GM23338 (cell line): ENCODE measurements at regions not wholly inside any gene's neighbourhood (a gene's known extent, or its start where the extent isn't known, plus 50 kb on each side); places are given as distances from the start of the nearest gene placed in this dataset.

ENCODE experiments used
- ATAC-seq: fragments of 200-7000 bp; cut with Tn5 transposase; 3 replicates; pipeline ENCODE4 v1.9.1; 2020
- DNase-seq: peaks from one replicate; pipeline ENCODE4 v3.0.0-alpha.2; 2015; ENCODE audit warnings: low spot score
- H2AFZ ChIP-seq: fragments of 200-600 bp; sonication (generic); 2 replicates; pipeline ENCODE4 v1.8.0; 2016; ENCODE audit warnings: antibody characterized with exemption, mild to moderate bottlenecking, moderate library complexity
- H3F3A ChIP-seq: fragments of 200-600 bp; sonication (generic); replicated peaks from 2 replicates; pipeline ENCODE4 v1.8.0; 2017; ENCODE audit warnings: antibody characterized with exemption, mixed run types, low read depth
- H3K27ac ChIP-seq: fragments of 200-600 bp; sonication (generic); 2 replicates; pipeline ENCODE4 v1.6.1; 2016; ENCODE audit warnings: low read depth
- H3K27me3 ChIP-seq: fragments of 200-600 bp; sonication (generic); 2 replicates; pipeline ENCODE4 v1.8.0; 2016; ENCODE audit warnings: mild to moderate bottlenecking, mixed run types, moderate library complexity; ENCODE audit not compliant: insufficient read depth
- H3K36me3 ChIP-seq: fragments of 200-600 bp; sonication (generic); 2 replicates; pipeline ENCODE4 v1.8.0; 2016; ENCODE audit warnings: mild to moderate bottlenecking; ENCODE audit not compliant: insufficient read depth
- H3K4me1 ChIP-seq: fragments of 200-600 bp; sonication (generic); 2 replicates; pipeline ENCODE4 v1.8.0; 2016; ENCODE audit warnings: mild to moderate bottlenecking, moderate library complexity; ENCODE audit not compliant: insufficient read depth
- H3K4me2 ChIP-seq: fragments of 200-600 bp; sonication (generic); 2 replicates; pipeline ENCODE4 v1.7.1; 2017; ENCODE audit warnings: mixed run types
- H3K4me3 ChIP-seq: fragments of 200-600 bp; sonication (generic); 2 replicates; pipeline ENCODE4 v1.6.1; 2016; ENCODE audit warnings: mixed run types
- H3K79me2 ChIP-seq: fragments of 200-600 bp; sonication (generic); replicated peaks from 2 replicates; pipeline ENCODE4 v1.8.0; 2017; ENCODE audit warnings: mild to moderate bottlenecking; ENCODE audit not compliant: insufficient read depth
- H3K9me2 ChIP-seq: fragments of 200-600 bp; sonication (generic); 2 replicates; pipeline ENCODE4 v1.8.0; 2017; ENCODE audit not compliant: insufficient read depth
- H4K20me1 ChIP-seq: fragments of 200-600 bp; sonication (generic); replicated peaks from 2 replicates; pipeline ENCODE4 v1.8.0; 2017; ENCODE audit warnings: mild to moderate bottlenecking; ENCODE audit not compliant: insufficient read depth
- H3K27ac Mint-ChIP-seq: 2 replicates; pipeline ENCODE4 v1.8.0; 2020; ENCODE audit warnings: inconsistent platforms, mild to moderate bottlenecking, moderate library complexity, mixed read lengths
- H3K27me3 Mint-ChIP-seq: 3 replicates; pipeline ENCODE4 v1.8.0; 2022; ENCODE audit warnings: low read depth, mild to moderate bottlenecking, moderate library complexity, mixed read lengths, inconsistent platforms; ENCODE audit not compliant: insufficient read depth, poor library complexity
- H3K36me3 Mint-ChIP-seq: 3 replicates; pipeline ENCODE4 v1.8.0; 2021; ENCODE audit warnings: low read depth, mild to moderate bottlenecking, inconsistent platforms, moderate library complexity, mixed read lengths
- H3K4me1 Mint-ChIP-seq: 3 replicates; pipeline ENCODE4 v1.8.0; 2020; ENCODE audit warnings: mild to moderate bottlenecking, inconsistent platforms, mixed read lengths
- H3K4me3 Mint-ChIP-seq: 3 replicates; pipeline ENCODE4 v1.8.0; 2021; ENCODE audit warnings: moderate library complexity, mild to moderate bottlenecking, inconsistent platforms, mixed read lengths
- H3K9me3 Mint-ChIP-seq: 3 replicates; pipeline ENCODE4 v1.8.0; 2020; ENCODE audit warnings: moderate library complexity, mild to moderate bottlenecking, inconsistent platforms, mixed read lengths
- CREB1 ChIP-seq: fragments of 250-450 bp; sonication (Bioruptor Pico); IDR thresholded peaks from 2 replicates; pipeline ENCODE4 v1.5.0; 2020; ENCODE audit warnings: low read depth, mild to moderate bottlenecking, moderate library complexity
- ETS1 ChIP-seq: IDR thresholded peaks from 2 replicates; pipeline ENCODE4 v1.6.1; 2016; ENCODE audit warnings: antibody characterized with exemption
- JUNB ChIP-seq: IDR thresholded peaks from one replicate; pipeline ENCODE4 v1.6.1; 2016; ENCODE audit warnings: antibody characterized with exemption; ENCODE audit not compliant: unreplicated experiment
- NANOG ChIP-seq: IDR thresholded peaks from 2 replicates; pipeline ENCODE4 v1.6.1; 2016; ENCODE audit warnings: antibody characterized with exemption, borderline replicate concordance
- ZNF462 ChIP-seq: fragments of 250-450 bp; sonication (Bioruptor Pico); IDR thresholded peaks from 2 replicates; pipeline ENCODE4 v1.5.0; 2020; ENCODE audit warnings: mild to moderate bottlenecking, moderate library complexity
- TF ChIP-seq, protein P1 (sequence below), 2 experiments: fragments of 200-600 bp in 1 of 2; sonication (generic) in 1 of 2; conservative IDR thresholded peaks; 2 replicates each; pipeline versions ENCODE4 v1.5.1 to v1.6.1; 2016 to 2017; ENCODE audit warnings: antibody characterized with exemption in 2 of 2, low read depth in 2 of 2, mild to moderate bottlenecking in 2 of 2, moderate library complexity in 1 of 2

DNA sequence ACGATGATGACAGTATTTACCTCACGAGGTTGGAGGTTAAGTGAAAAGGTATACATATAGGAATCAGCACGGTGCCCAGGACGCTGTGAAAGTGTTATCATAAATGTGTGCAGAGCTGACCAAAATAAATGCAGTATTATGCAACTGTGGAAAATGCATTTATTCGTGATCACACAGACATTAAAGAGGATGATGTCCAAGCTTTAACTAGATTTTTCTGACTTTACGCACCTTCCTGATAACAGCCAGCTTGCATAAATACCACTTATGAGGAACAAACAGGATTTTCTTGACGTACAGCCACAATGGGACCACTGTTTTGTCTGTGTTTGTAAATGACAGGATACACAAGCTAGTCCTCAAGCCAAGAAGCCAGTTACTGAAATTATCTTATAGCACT is 71.4 kb upstream of the ATP10B start:
- H3K4me2 ChIP-seq: no peak overlapping the region
- ATAC-seq: no peak
- Mint-ChIP-seq H3K27me3 (no peaks in the 10 kb centered on the region), H3K27ac (no peak overlapping the region), H3K36me3 (no peaks in the 10 kb centered on the region), H3K4me3 (no peak overlapping the region), H3K4me1 (peaks cover 13% of the 10 kb centered on the region), H3K9me3 (no peaks in the 10 kb centered on the region)
- H3K4me3 ChIP-seq: no peak overlapping the region
- no peak for DNase-seq
- no peak overlapping the region for H3K27ac ChIP-seq
- no peaks in the 10 kb centered on the region for H3K36me3 ChIP-seq
- peaks cover 5% of the 10 kb centered on the region for H3K4me1 ChIP-seq
- no peaks in the 10 kb centered on the region for H3K9me2 ChIP-seq
- H3K79me2 ChIP-seq: no peaks in the 10 kb centered on the region
- no peak overlapping the region for H2AFZ ChIP-seq
- H3K27me3 ChIP-seq: no peaks in the 10 kb centered on the region
- no peaks in the 10 kb centered on the region for H3F3A ChIP-seq
- H4K20me1 ChIP-seq: no peaks in the 10 kb centered on the region
- TF ChIP-seq, protein P1, sequence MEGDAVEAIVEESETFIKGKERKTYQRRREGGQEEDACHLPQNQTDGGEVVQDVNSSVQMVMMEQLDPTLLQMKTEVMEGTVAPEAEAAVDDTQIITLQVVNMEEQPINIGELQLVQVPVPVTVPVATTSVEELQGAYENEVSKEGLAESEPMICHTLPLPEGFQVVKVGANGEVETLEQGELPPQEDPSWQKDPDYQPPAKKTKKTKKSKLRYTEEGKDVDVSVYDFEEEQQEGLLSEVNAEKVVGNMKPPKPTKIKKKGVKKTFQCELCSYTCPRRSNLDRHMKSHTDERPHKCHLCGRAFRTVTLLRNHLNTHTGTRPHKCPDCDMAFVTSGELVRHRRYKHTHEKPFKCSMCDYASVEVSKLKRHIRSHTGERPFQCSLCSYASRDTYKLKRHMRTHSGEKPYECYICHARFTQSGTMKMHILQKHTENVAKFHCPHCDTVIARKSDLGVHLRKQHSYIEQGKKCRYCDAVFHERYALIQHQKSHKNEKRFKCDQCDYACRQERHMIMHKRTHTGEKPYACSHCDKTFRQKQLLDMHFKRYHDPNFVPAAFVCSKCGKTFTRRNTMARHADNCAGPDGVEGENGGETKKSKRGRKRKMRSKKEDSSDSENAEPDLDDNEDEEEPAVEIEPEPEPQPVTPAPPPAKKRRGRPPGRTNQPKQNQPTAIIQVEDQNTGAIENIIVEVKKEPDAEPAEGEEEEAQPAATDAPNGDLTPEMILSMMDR (conservative IDR thresholded peaks at IDR 0.05; ENCODE audit: low read depth in 2 of 2): no peak
- TF ChIP-seq ZNF462: no peak
- TF ChIP-seq CREB1 (CRISPR knock-in tag): no peak
- TF ChIP-seq JUNB: no peak
- TF ChIP-seq NANOG: no peak

GRCh38 chr5:160922311-160922710 is 70.3 kb upstream of the ATP10B start:
- Histone ChIP-seq H2AFZ (no peak overlapping the region), H3K36me3 (no peaks in the 10 kb centered on the region), H3F3A (no peaks in the 10 kb centered on the region), H3K4me3 (no peak overlapping the region), H3K4me1 (peaks cover 5% of the 10 kb centered on the region), H3K79me2 (no peaks in the 10 kb centered on the region), H3K9me2 (no peaks in the 10 kb centered on the region), H3K4me2 (no peak overlapping the region), H4K20me1 (no peaks in the 10 kb centered on the region), H3K27me3 (no peaks in the 10 kb centered on the region), H3K27ac (no peak overlapping the region)
- TF ChIP-seq ETS1: no peak
- TF ChIP-seq, protein P1 (conservative IDR thresholded peaks at IDR 0.05; ENCODE audit: low read depth in 2 of 2): no peak
- DNase-seq: no peak
- H3K27me3 Mint-ChIP-seq: peaks cover 4% of the 10 kb centered on the region
- H3K27ac Mint-ChIP-seq: no peak overlapping the region
- H3K9me3 Mint-ChIP-seq: no peaks in the 10 kb centered on the region
- H3K36me3 Mint-ChIP-seq: no peaks in the 10 kb centered on the region
- H3K4me1 Mint-ChIP-seq: peaks cover 13% of the 10 kb centered on the region
- H3K4me3 Mint-ChIP-seq: no peak overlapping the region
- no peak for ATAC-seq
